ENCODE measurements at regions not wholly inside any gene's neighbourhood (a gene's known extent, or its start where the extent isn't known, plus 50 kb on each side); places are given as distances from the start of the nearest gene placed in this dataset.

DNA sequence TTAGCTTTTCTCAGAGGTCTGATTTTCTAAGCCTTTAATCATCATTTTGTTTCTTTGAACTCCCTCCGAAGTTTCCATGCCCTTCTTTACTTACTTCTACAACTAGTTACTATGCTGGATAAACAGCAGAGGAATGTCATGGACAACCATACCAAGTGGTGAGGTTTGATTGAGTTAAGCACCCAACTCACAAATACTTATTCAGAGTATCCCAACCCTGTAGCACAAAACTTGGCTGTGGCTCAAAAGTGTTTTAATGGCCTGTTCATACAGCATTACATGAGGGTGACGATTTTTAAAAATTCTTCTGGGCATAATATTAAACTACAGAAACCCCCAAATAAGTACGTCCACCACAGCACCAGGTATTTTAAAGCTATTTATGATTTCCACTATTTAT lies 946.8 kb upstream of the SOX9 start:
- Histone ChIP-seq H3K27ac (ENCODE audit: low read depth, low read length) (no peak overlapping the region), H3K9ac (replicated peaks in 1 of 4; ENCODE audit: extremely low read depth in 1 of 4, low read depth in 3 of 4, low read length in 3 of 4) (no peak overlapping the region), H3K79me2 (ENCODE audit: control insufficient read depth in 1 of 2, insufficient read depth in 2 of 2, low read length in 2 of 2) (no peaks in the 10 kb centered on the region), H3K23me2 (ENCODE audit: low read depth, low read length) (no peaks in the 10 kb centered on the region), H2BK120ac (replicated peaks; ENCODE audit: low read depth, low read length) (no peak overlapping the region), H4K8ac (ENCODE audit: extremely low read depth, insufficient read depth, low read length) (no peak overlapping the region), H3K36me3 (ENCODE audit: control insufficient read depth in 2 of 4, insufficient read depth in 4 of 4, low read length in 3 of 4) (no peaks in the 10 kb centered on the region), H4K91ac (replicated peaks; ENCODE audit: insufficient read length, low read length) (no peak overlapping the region), H3K23ac (ENCODE audit: insufficient read length) (no peak overlapping the region), H2BK5ac (ENCODE audit: low read depth, low read length) (no peak overlapping the region), H2AK5ac (ENCODE audit: low read depth, low read length) (no peak overlapping the region), H3K4ac (replicated peaks; ENCODE audit: insufficient read length, low read depth, low read length) (no peak overlapping the region), H3K14ac (ENCODE audit: insufficient read length) (no peak overlapping the region), H2BK12ac (ENCODE audit: low read depth, low read length) (no peak overlapping the region), H3K9me3 (ENCODE audit: insufficient read depth in 2 of 2, low read depth in 1 of 2, low read length in 1 of 2) (no peaks in the 10 kb centered on the region), H3K4me1 (replicated peaks in 1 of 4; ENCODE audit: control insufficient read depth in 3 of 4, insufficient read depth in 4 of 4, low read length in 3 of 4) (no peaks in the 10 kb centered on the region), H3K56ac (replicated peaks; ENCODE audit: insufficient read length, low read depth, low read length) (no peak overlapping the region), H4K5ac (ENCODE audit: insufficient read length, low read depth, low read length) (no peak overlapping the region), H2BK15ac (ENCODE audit: low read length) (no peak overlapping the region), H3K4me2 (ENCODE audit: insufficient read depth in 1 of 2, low read depth in 2 of 2, low read length in 2 of 2) (no peak overlapping the region), H2BK20ac (ENCODE audit: low read length) (no peak overlapping the region), H2AFZ (ENCODE audit: low read length) (no peak overlapping the region), H3K4me3 (ENCODE audit: extremely low read depth in 1 of 4, insufficient read depth in 2 of 4, low read depth in 3 of 4, low read length in 4 of 4) (no peak overlapping the region), H3K18ac (ENCODE audit: extremely low read depth, low read length) (no peak overlapping the region), H4K20me1 (replicated peaks in 1 of 2; ENCODE audit: control insufficient read depth in 1 of 2, insufficient read depth in 2 of 2, low read length in 2 of 2) (no peaks in the 10 kb centered on the region), H3K27me3 (replicated peaks in 1 of 4; ENCODE audit: control insufficient read depth in 3 of 4, extremely low read depth in 1 of 4, insufficient read depth in 3 of 4, low read length in 3 of 4) (no peaks in the 10 kb centered on the region), H3K79me1 (ENCODE audit: low read depth, low read length) (no peaks in the 10 kb centered on the region)
- 88% methylated on average over 3 of the region's 3 CpGs; no CpG with 5 or more reads in 1 of the 2 experiments for WGBS, 2 experiments (ENCODE audit: extremely low coverage in 1 of 2, insufficient coverage in 1 of 2, insufficient read length in 1 of 2, insufficient replicate concordance in 2 of 2, low coverage in 1 of 2, low lambda C conversion rate in 2 of 2, missing lambda C conversion rate in 1 of 2)
- DNase-seq (ENCODE audit: low read depth in 1 of 2, low spot score in 2 of 2), result no peak
- ChIA-PET POLR2A (ENCODE audit: partially characterized antibody) (no interaction called here), CTCF (ENCODE audit: partially characterized antibody) (no interaction called here)
- TF ChIP-seq, protein P1, sequence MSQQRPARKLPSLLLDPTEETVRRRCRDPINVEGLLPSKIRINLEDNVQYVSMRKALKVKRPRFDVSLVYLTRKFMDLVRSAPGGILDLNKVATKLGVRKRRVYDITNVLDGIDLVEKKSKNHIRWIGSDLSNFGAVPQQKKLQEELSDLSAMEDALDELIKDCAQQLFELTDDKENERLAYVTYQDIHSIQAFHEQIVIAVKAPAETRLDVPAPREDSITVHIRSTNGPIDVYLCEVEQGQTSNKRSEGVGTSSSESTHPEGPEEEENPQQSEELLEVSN (IDR thresholded peaks at IDR 0.05), result no peak
- TF ChIP-seq SIX5 (IDR thresholded peaks at IDR 0.05; ENCODE audit: low read depth, low read length) (no peak), KDM1A (IDR thresholded peaks at IDR 0.05; ENCODE audit: borderline replicate concordance, low read length) (no peak), SIRT6 (IDR thresholded peaks at IDR 0.05; ENCODE audit: low read length) (no peak), SP1 (IDR thresholded peaks at IDR 0.05; ENCODE audit: low read depth, low read length) (no peak), TEAD4 (IDR thresholded peaks at IDR 0.05; ENCODE audit: low read depth, low read length) (no peak), HDAC2 (IDR thresholded peaks at IDR 0.05; ENCODE audit: borderline replicate concordance in 1 of 2, low read depth in 2 of 2, low read length in 2 of 2) (no peak), CHD2 (IDR thresholded peaks at IDR 0.05; ENCODE audit: low read length) (no peak), MAFK (IDR thresholded peaks at IDR 0.05; ENCODE audit: low read depth, low read length) (no peak)
- TF ChIP-seq, protein P2, sequence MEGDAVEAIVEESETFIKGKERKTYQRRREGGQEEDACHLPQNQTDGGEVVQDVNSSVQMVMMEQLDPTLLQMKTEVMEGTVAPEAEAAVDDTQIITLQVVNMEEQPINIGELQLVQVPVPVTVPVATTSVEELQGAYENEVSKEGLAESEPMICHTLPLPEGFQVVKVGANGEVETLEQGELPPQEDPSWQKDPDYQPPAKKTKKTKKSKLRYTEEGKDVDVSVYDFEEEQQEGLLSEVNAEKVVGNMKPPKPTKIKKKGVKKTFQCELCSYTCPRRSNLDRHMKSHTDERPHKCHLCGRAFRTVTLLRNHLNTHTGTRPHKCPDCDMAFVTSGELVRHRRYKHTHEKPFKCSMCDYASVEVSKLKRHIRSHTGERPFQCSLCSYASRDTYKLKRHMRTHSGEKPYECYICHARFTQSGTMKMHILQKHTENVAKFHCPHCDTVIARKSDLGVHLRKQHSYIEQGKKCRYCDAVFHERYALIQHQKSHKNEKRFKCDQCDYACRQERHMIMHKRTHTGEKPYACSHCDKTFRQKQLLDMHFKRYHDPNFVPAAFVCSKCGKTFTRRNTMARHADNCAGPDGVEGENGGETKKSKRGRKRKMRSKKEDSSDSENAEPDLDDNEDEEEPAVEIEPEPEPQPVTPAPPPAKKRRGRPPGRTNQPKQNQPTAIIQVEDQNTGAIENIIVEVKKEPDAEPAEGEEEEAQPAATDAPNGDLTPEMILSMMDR (IDR thresholded peaks at IDR 0.05; ENCODE audit: control extremely low read depth in 1 of 3, insufficient read depth in 1 of 3, low read depth in 1 of 3, low read length in 3 of 3), result no peak
- no peak for FAIRE-seq
